ENCODE measurements at regions not wholly inside any gene's neighbourhood (a gene's known extent, or its start where the extent isn't known, plus 50 kb on each side); places are given as distances from the start of the nearest gene placed in this dataset.

DNA sequence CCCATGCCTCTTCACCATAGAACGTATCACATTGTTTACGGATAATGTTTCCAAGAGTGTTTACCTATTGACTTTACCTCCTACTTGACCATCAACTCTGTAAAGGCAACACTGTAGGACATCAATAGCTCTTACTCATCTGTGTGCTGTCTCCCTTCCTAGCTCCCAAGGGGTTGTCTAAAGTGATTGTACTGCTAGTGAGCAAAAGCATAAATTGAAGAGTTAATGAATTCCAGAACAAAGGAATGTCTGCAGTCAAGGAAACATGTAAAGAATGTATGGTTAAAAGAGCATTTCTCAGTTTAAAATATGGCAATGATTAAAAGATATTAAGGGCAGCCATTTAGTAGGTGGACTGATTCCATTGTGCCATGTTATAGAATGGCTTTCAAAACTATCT is 985.4 kb downstream of the TBC1D32 start:
- TF ChIP-seq, protein P1, sequence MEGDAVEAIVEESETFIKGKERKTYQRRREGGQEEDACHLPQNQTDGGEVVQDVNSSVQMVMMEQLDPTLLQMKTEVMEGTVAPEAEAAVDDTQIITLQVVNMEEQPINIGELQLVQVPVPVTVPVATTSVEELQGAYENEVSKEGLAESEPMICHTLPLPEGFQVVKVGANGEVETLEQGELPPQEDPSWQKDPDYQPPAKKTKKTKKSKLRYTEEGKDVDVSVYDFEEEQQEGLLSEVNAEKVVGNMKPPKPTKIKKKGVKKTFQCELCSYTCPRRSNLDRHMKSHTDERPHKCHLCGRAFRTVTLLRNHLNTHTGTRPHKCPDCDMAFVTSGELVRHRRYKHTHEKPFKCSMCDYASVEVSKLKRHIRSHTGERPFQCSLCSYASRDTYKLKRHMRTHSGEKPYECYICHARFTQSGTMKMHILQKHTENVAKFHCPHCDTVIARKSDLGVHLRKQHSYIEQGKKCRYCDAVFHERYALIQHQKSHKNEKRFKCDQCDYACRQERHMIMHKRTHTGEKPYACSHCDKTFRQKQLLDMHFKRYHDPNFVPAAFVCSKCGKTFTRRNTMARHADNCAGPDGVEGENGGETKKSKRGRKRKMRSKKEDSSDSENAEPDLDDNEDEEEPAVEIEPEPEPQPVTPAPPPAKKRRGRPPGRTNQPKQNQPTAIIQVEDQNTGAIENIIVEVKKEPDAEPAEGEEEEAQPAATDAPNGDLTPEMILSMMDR (IDR thresholded peaks at IDR 0.05) = no peak
- no peak for TF ChIP-seq POLR2A (IDR thresholded peaks at IDR 0.05)

Measured in lower leg skin (tissue), 3 donors.